ENCODE measurements at regions not wholly inside any gene's neighbourhood (a gene's known extent, or its start where the extent isn't known, plus 50 kb on each side); places are given as distances from the start of the nearest gene placed in this dataset.

DNA sequence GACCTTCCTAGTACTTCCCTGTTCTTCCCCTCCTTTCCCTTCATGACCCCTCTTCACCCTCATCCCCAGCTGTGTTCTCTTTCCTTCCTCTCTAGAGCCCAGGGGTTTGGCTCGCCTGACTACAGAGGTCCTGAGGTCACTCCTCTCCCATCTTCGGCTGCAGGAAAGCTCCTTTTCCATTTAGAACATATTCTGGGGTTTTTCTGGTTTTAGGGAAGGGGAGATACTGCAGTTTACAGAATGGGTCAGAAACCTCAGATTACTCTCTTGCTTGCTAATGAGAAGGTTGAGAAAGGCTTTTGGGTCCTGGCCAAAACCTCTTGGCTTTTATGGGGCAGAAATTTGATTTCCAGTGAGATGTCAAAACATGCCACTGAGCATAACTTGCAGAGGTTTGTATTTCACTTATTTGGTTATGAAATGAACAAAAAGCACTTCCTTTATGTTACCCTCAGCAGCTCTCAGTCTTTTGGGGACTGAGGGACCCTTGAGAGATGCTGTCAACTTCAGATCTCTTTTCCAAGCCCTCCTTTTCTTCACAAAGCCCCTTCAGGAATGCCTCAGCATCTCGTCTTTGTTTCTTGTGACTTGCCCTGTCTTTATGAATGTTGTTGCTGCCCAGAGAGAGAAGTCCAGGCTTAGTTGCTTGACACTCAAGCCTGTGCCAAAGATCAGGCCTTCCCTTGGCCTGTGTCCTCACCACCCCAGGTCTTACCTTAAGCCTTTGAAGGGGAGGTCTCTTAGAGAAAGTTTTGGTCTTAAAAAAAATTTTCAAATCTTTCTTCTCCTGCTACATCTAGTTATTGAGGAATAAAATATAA lies 121.7 kb upstream of the TPM1 start:
- no peak for DNase-seq (ENCODE audit: low read depth in 4 of 4, low spot score in 1 of 4)

DNA sequence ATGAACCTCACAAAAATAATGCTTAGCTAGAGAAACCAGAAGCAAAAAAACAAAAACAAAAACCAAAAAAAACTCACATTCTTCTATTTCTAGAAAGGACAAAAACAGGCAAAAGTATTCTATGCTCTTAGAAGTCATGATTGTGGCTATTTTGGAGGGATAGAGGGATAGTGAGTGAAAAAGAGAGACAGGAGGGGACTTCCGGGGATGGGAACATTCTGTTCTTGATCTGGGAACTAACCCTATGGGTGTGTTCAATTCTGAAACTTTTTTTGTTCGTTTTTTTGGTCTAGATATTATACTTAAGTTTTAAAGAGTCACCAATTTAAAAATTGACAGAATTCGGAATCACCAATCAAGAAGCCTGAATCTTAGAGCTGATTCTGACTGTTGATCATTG lies 120.0 kb upstream of the TPM1 start:
- DNase-seq (ENCODE audit: low read depth in 4 of 4, low spot score in 1 of 4): no peak

DNA sequence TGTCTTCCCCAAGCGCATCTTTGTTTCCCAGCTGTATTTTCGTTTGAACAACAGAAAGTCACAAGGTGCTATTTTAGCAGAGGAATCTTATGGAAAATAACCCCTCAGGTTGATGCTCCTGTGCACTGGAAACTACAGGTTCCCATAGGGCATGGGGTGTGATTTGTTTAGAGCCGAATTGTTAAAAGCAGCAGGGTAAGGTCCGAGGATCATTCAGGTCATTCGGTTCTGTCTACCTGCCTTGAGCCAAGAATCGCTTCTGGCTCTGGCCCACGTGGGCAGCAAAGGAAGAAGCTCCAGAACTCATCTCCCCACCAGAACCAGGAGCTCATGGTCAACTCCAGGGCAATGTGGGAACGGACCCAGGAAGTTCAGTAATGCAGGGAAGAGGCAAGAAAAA lies 116.7 kb upstream of the TPM1 start:
- DNase-seq (ENCODE audit: low read depth in 4 of 4, low spot score in 1 of 4): no peak

DNA sequence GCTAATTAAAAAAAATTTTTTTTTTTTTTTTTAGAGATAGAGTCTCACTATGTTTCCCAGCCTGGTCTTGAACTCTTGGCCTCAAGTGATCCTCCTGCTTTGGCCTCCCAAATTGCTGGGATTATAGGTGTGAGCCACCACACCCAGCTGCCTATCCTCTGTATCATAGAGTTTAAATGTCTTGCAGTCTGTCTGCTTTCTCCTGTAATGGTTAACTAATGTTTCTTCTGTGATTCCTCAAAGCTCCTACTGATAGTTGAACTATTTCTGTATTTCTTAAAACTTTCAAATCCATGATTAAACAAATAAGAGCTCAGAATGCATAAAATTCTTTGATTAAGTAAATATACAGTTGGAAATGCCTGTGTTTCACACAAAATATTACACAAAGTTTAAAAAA lies 115.4 kb upstream of the TPM1 start:
- no peak for DNase-seq (ENCODE audit: low read depth in 4 of 4, low spot score in 1 of 4)

DNA sequence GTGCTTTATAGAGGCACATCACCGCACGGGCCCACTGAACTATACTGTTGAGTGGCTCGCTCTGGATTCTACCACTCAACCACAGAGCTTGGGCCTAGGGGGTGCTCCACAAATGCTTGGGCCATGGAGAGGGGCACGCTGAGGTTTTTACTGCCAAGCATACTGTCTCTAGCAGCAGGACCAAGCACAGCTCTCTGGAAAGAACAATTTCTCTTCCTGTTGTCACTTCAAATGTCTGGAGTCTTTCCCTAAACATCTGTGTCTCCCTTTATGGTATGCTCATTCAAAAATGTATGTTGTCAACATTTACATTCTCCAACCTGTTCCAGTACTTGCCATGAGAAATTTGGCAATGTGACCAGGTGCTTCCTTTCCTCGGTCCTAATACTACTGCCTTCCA lies 114.7 kb upstream of the TPM1 start:
- DNase-seq (ENCODE audit: low read depth in 4 of 4, low spot score in 1 of 4): no peak

DNA sequence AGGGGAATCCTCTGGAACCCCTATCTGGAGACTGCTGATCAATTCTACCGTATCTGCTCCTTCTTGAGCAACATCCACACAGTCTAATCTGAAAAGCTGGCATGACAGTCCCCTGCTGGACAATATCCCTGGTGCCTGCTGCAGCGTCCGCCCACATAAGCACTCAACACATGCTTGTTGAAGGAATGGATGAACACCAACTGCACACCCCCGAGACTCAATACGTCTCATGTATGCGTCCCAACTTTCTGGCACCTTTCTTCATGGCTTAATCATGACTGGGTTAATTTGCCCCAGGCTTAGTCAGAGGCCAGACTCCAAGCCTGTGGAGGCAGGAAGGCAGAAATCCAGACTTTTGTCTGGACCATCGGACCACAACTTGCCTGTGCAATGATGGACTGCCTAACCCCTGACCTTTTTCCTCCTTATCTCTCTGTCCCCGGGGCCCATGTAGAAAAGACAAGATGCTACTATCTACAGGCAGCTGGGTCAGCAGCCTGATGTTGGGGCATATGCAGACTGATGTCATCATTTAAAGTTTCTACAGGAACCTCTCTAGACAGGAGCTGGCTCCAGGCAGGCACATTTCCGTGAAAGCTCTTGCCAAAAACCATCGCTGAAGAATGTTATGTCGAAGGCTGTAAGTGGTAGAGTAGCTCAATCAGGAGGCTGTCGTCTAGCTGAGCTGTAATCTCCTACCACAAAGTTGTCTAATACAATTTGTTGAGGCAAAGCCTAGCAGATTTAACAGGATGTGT lies 114.1 kb upstream of the TPM1 start:
- DNase-seq (ENCODE audit: low read depth in 4 of 4, low spot score in 1 of 4): no peak

DNA sequence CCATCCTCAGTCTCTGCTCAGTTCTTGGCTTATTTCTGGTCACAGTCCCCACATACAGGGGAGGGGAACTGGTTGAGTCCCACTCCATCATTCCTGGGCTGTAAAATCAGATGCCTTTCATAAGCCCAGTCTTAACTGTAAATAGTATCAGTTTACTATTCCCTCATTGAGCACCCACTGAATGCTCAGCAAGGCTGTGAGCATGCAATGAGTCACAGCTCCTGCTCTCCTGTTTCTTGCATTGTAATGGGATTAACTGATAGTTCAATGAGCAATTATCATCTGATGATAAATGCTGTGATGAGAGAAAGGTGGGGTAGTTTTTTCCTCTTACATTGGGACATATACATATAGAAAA lies 113.6 kb upstream of the TPM1 start:
- DNase-seq (ENCODE audit: low read depth in 4 of 4, low spot score in 1 of 4): no peak

DNA sequence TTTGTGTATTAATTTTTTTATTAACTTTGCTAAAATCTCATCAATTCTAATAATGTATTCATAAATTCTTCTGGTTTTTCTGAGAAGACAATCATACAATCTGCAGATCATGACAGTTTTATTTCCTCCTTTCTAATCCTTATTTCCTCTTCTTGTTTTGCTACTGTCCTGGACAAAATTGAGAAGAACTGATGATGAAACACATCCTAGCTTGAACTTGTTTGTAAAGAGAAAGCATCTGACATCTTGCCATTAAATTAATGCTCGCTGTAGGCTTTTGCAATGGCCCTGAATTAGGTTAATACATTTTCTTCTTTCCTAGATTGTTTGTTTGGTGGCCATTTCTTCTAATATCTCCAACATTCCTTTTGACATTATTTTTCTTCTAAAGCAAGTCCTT lies 110.9 kb upstream of the TPM1 start:
- DNase-seq (ENCODE audit: low read depth in 4 of 4, low spot score in 1 of 4): no peak

DNA sequence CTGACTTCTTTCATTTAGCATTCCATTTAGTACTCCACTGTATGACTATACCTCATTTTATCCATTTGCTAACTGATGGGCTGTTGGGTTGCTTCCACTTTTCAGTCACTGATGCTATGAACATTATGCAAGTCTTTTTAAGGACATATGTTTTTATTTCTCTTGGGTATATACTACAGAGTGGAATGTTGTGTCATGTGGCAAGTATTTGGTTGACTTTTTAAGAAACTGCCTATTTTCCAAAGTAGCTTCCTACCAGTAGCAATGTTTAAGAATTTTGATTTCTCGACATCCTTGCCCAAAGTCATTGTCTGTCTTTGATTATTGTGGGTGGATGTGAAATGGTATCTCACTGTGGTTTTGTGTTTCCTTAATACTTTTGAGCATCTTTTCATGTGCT lies 110.1 kb upstream of the TPM1 start:
- no peak for DNase-seq (ENCODE audit: low read depth in 4 of 4, low spot score in 1 of 4)

DNA sequence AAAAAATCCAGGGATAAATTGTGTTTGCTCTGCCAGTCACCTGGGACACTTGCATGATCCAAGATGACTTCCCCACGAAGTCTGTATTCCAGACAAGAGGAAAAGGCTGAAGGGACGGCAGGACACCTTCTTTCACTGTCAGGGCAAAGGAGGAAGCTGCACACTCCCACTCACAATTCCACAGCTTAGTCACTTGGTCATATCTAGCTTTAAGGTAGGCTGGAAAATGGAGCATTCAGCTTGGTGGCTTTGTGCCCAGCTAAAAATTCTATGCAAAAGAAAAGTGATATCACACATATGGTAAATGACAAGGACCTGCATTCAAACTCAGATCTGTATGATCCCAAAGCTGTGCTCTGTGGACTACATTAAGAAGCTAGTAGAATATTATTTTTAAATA lies 109.2 kb upstream of the TPM1 start:
- DNase-seq (ENCODE audit: low read depth in 4 of 4, low spot score in 1 of 4): no peak

DNA sequence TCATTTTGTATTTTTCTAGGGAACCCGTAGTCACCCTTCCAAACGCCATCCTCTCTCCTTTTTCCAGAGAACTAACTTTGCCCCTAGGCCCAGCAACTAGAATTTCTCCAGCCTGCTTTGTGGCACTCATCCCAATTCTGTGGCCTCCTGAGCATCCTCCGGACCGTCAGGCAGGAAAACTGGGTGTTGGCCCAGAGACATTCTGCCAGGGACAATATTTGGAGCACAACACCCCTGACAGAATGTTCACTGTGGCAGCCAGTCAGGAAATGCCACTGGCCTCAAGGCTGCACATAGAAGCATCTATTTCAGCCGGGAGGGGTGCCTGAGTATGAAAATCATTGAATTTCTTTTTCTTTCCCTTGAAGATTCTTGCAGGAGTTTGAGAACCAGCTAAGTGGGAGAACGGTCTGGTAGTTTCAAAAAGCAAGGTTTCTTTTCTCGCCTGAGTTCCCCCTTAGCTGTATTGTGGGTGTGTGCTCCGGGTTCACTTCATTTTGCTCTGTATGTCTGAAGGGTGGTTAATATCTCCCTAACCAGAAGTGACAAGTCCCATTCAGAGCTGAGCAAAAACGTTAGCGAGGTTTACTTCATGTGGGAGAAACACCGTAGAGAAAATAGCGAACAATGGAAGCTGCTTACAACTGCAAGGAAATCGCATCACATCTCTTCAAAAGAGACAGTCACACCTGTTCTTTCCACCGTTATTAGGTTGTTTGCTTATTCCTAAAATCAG lies 108.1 kb upstream of the TPM1 start:
- DNase-seq (ENCODE audit: low read depth in 4 of 4, low spot score in 1 of 4): no peak

DNA sequence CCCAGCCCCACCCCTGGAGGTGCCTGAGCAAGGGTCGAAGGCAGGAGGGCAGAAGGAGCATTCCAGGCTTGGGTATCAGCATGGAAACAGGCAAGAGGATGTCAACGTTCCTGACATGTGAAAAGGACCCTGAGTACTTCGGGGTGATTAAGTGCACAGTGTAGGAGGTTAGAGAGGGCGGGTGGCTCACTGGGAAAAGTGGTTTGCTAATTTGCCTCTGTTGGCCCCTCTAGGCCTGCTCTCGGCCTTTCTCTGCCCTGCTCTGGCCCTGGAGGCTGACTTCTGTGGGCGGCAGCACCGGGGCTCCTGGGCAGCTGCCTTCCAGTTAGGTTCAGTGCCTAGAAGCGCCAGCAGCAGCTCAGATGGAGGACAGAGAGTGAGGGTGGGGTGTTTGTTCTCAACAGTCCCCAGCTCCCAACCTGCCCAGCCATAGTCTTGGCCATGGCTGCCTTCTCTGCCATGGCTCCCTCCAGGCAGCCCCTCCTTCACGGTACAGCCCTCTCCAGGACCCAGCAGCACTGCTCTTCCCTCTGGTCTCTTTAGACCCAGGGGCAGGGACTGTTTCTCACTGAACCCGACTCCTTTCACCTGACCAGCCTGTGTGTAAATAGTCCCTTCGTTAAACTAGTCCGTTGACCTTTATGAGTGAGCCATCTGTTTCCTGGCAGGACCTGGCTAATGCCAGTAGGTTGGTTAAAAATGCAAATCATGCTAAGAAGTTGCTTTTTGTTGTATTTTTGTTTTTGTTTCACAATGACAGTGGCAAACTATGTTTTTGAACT lies 107.1 kb upstream of the TPM1 start:
- no peak for DNase-seq (ENCODE audit: low read depth in 4 of 4, low spot score in 1 of 4)

DNA sequence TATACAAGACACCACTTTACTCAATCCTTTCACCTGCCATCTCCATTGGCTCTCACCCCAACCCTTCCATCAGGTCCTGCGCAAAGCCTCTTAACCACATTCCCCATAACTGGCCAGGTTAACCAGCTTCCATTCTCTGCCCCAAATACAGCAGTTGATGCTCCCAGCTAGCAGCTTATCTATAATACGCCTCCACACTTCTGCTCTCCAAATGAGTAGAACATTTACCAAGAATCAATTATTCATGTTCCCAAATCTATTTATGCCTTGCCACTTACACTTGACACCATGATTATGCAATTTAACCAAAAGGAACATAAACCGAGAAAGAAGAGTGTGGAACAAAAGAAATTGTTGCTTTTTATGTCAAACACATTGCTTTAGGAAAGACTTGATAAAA lies 103.7 kb upstream of the TPM1 start:
- DNase-seq (ENCODE audit: low read depth in 4 of 4, low spot score in 1 of 4): no peak

DNA sequence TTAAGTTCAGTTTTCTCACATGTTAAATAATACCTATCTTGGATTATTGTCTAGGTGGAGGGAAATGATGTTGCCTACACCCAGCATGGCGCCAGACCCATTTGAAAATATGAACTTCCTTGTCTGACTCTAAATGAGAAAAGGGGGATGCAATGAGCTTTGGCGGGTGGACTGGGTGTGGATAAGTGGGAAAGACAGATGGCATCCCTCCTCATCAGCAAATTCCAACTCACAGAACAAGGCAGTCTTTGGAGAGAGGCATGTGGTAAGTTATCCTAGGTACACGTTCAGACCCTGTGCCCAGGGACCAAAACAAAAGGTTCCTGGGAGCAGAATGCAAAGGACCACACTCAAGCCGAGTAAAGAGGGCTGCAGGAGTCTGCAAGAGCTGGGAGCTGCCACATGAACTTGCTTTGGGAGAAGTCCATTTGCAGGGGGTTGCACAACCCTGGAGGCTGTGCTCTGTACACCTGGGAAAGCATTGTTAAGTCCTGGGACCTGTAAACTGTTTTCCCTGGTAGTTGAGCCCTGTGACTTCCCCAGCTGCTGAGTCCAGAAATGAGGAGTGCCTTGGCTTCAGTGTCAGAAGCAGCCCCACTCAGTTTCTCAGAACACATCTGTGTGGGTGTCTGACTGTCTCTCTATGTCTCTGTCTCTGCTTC lies 102.3 kb upstream of the TPM1 start:
- DNase-seq (ENCODE audit: low read depth in 4 of 4, low spot score in 1 of 4): no peak

DNA sequence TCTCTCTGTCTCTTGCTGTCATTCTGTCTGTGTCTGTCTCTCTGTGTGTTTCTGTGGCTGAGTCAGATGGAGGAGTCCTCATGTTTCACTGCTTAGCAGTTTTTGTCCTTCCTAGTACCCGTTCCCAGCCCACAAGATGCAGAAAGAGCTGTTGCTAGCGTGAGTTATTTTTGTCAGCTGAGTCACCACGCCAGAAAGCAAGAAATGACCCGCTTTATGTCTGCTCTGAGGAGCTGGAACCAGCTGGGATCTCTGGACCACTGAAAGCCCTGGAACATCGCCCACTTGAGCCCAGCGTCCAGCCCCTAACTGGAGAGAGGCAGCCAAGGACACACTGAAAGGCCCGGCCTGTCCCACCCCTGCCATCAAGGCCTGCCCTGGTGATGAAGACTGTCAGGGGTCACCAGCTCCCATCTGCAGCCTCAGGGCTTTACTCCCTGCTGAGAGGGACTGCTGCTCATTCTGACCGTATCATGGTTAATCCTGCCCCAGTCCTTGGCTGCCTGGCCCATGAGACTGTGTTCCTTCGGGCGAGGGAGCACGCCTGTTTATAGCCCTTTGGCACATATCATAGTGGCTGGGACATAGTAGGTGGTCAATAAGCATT lies 101.7 kb upstream of the TPM1 start:
- peak in 1 of 4 experiments; percentile 1 for DNase-seq (ENCODE audit: low read depth in 4 of 4, low spot score in 1 of 4)

DNA sequence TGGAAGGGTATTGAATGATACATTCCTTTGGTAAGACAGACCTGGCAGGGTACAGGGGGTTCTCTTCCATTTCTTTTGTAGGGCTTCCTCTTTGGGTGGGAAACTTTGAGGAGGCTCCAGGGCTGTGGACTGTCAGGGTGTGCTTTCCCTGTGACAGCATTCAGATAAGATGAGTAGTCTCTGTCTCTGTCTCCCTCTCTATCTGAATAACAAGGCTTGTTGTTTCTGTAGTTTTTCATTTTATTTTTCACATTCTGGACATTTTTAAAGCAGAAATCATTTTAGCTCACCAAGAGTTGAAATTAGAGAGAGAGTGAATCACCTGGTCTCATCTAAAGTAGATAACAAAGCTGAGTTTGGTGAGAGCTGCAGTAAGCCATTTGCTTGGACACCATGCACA lies 100.8 kb upstream of the TPM1 start:
- DNase-seq (ENCODE audit: low read depth in 4 of 4, low spot score in 1 of 4): no peak

DNA sequence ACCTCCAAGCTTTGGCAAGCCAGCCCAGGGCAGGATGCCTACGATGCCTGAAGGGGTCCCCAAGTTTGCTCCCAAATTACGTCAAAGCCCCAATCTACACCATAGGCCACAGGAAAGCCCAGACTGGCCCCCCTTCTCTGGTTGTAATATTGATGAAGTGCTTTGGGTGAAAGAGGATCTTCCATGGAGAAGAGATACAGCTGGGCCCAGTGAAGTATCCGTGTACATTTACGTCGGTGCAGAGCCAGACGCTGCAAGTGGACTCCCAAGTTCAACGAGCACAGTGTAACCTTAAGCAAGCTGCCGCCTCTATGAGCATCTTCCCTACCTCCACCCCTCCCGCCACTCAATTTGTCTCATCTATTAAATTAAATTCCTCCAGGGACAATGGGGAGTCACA lies 100.1 kb upstream of the TPM1 start:
- DNase-seq (ENCODE audit: low read depth in 4 of 4, low spot score in 1 of 4): no peak

DNA sequence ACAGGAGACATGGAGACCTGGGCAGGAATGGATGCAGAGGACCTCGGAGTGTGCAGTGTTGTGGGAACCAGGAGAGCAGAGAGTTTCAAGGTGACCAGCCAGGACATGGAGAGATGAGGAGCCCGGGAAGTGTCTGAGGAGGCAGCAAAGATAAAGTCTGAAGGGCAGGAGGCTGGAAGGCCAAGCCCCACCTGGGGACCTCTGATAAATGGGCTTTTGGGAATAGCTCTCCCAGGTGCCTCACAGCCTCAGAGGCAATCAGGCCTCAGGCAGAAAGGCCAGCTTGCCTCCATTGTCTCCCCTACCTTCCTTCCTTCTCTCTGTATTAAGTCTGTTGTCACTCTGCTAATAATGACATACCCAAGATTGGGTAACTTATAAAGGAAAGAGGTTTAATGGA lies 97.5 kb upstream of the TPM1 start:
- no peak for DNase-seq (ENCODE audit: low read depth in 4 of 4, low spot score in 1 of 4)

DNA sequence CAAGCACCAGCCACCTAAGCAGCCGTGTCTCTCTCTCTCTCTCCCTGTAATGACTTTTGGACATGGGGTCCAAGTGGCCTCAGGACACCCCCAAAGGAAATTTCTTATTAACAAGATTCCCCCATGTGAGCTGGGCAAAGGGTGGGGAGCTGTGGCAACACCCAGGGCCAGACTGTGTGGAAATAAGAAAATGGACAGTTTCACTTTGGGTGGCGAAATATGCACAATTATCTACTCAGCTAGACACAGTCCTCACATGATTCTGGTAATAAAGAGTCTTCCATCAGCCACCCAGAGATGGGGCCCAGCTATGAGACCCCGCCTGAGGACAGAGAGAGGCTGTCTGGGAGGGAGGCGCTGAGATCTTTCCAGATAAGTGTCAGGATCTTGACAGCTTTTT lies 96.8 kb upstream of the TPM1 start:
- no peak for DNase-seq (ENCODE audit: low read depth in 4 of 4, low spot score in 1 of 4)

DNA sequence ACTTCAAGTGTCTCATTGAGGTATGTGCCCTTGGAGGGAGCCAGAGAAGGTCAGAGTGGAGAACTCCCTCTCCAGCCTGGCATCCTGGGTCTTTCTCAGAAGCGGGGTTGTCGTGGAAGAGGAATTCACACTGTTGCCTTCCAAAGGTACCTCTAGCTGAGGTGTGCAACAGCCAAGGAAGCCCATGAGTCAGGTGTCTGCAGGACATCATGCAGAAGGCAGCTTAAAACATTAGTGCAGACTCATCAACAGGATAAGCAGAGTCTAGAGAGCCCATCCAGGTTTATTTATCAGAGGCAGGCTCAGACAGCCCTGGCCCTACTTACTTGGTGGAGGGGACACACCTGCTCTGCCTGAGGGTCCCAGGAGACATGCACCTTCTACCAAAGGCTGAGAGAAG lies 95.6 kb upstream of the TPM1 start:
- DNase-seq (ENCODE audit: low read depth in 4 of 4, low spot score in 1 of 4): no peak

Measured in stimulated activated CD4-positive, alpha-beta T cell treated with anti-CD3 and anti-CD28 coated beads, Interleukin-1b, Interleukin-23, amount 100 ng/mL, for 24 hours (primary cell).